ENCODE measurements at regions not wholly inside any gene's neighbourhood (a gene's known extent, or its start where the extent isn't known, plus 50 kb on each side); places are given as distances from the start of the nearest gene placed in this dataset.

DNA sequence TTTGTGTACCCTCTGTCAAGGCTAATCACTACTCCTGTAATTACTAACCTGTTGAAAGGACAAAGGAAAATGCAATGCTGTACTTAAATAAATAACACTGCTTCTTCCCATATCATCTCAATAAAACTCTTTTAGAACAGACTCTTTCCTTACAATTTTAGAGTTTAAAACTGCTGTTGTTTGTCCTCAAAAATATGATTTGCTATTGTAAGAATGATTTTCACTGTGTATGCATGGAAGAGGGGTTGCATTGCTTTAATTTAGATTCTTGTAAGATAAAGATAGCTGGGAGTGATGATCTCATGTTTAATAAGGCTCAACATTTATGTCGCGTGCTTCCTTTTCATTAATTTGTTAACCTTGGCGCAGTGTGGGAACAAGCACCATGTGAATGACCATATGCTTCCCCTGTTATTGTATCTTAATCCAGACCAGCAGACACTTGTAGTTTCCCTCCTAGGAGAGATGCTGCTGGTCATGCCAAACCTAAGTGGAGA, 89.8 kb upstream of the ATXN1 start:
- Histone ChIP-seq H3K4me1 (no peaks in the 10 kb centered on the region), H3K36me3 (no peaks in the 10 kb centered on the region), H3K27me3 (no peaks in the 10 kb centered on the region), H3K9me3 (no peaks in the 10 kb centered on the region), H3K27ac (no peak overlapping the region), H3K4me3 (no peak overlapping the region)
- intact Hi-C loops (cut with DNase I; ENCODE audit: low total_unique reads), result no loop called here
- no peak for DNase-seq
- no peak for TF ChIP-seq CTCF (IDR thresholded peaks at IDR 0.05)

DNA sequence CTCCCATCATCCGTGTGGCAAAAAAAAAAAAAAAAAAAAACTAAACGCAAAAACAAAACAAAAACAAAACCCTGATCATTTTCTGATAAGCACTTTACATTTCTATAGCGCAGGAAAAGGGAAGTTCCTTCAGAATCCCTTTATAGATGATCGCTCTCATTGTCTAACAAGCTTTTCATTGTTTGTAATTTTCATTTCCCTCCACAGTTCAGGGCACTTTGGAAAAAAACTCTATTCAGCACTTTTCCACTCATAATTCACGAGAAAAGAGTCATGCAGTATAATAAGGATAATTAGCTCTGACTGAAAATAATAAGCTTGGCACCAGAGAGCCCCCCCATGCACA, 89.4 kb upstream of the ATXN1 start:
- H3K4me1 ChIP-seq, result no peaks in the 10 kb centered on the region
- H3K27me3 ChIP-seq, result no peaks in the 10 kb centered on the region
- H3K27ac ChIP-seq, result no peak overlapping the region
- no peaks in the 10 kb centered on the region for H3K36me3 ChIP-seq
- TF ChIP-seq CTCF (IDR thresholded peaks at IDR 0.05) (no peak), POLR2A (IDR thresholded peaks at IDR 0.05) (no peak)
- intact Hi-C loops (cut with DNase I; ENCODE audit: low total_unique reads), result no loop called here
- H3K9me3 ChIP-seq, result no peaks in the 10 kb centered on the region
- no peak for DNase-seq
- H3K4me3 ChIP-seq, result no peak overlapping the region

DNA sequence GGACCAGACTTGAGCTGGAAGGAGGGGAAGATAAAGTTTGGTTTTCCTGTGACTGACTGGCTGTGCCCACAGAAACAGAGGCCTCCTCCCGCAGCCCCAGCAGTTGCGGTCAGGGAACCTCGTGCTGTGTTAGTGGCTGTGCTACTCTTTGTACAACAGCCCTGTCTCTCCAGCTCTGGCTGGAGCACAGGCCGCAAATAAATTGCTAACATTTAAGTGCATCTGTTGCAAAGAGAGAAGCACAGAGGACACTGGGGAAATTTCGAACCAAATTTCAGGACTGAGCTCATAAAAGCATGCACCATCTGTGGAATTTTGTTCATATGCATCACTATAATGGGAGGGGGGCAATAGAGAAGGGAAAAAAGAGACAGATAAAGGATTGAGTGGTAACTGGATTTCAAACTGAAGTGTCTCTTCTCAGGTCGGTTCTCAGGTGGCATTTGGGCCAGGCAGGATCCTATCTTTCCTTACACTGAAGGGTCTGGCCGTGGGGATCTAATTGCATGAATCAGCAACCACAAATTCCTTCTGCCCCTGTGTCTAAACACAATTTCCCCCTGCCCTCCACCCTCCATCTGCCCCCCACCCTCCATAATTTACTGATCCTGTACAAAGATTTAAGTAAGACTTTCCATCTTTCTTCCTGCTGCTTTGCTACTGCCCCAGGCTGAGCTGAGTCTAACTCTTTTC, 88.9 kb upstream of the ATXN1 start:
- Histone ChIP-seq H3K9me3 (no peaks in the 10 kb centered on the region), H3K27me3 (no peaks in the 10 kb centered on the region), H3K4me3 (no peak overlapping the region), H3K36me3 (no peaks in the 10 kb centered on the region), H3K4me1 (no peaks in the 10 kb centered on the region), H3K27ac (no peak overlapping the region)
- TF ChIP-seq CTCF (IDR thresholded peaks at IDR 0.05), result no peak
- TF ChIP-seq POLR2A (IDR thresholded peaks at IDR 0.05), result no peak
- intact Hi-C loops (cut with DNase I; ENCODE audit: low total_unique reads), result no loop called here
- no peak for DNase-seq

- TF ChIP-seq CTCF (IDR thresholded peaks at IDR 0.05), result no peak
- no peak for TF ChIP-seq POLR2A (IDR thresholded peaks at IDR 0.05)
- DNase-seq, result no peak
- H3K4me1 ChIP-seq, result no peaks in the 10 kb centered on the region
- intact Hi-C loops (cut with DNase I; ENCODE audit: low total_unique reads), result no loop called here
- H3K4me3 ChIP-seq, result no peak overlapping the region
- H3K36me3 ChIP-seq, result no peaks in the 10 kb centered on the region
- H3K27me3 ChIP-seq, result no peaks in the 10 kb centered on the region
- no peak overlapping the region for H3K27ac ChIP-seq
- no peaks in the 10 kb centered on the region for H3K9me3 ChIP-seq
Measured at GRCh38 chr6:16849280-16849987, 88.2 kb upstream of the ATXN1 start.

DNA sequence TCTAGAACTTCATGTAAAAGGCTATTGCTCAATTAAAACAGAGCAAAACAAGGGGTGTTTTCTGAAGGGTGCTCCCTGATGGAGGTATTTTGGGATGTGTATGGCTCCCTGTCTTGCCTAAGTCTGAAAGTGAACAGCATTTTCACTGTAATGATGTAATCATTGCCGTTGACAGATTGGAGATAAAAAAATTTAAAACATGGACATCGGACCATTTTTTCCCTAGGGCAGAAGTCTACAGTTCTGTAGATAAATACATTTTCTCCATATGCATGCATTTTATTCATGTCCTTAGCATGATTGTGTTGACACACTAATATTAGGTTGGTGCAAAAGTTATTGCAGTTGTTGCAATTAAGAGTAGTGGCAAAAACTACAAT, 85.1 kb upstream of the ATXN1 start:
- intact Hi-C loops (cut with DNase I; ENCODE audit: low total_unique reads), result no loop called here
- TF ChIP-seq CTCF (IDR thresholded peaks at IDR 0.05), result no peak
- no peak for TF ChIP-seq POLR2A (IDR thresholded peaks at IDR 0.05)
- H3K4me3 ChIP-seq, result no peak overlapping the region
- no peaks in the 10 kb centered on the region for H3K27me3 ChIP-seq
- no peaks in the 10 kb centered on the region for H3K9me3 ChIP-seq
- H3K36me3 ChIP-seq, result no peaks in the 10 kb centered on the region
- no peaks in the 10 kb centered on the region for H3K4me1 ChIP-seq
- H3K27ac ChIP-seq, result no peak overlapping the region
- DNase-seq, result no peak
